HCT116 (cell line): ENCODE measurements at regions not wholly inside any gene's neighbourhood (a gene's known extent, or its start where the extent isn't known, plus 50 kb on each side); places are given as distances from the start of the nearest gene placed in this dataset.

Experiments
- ATAC-seq: fragments of 200-7000 bp; cut with Tn5 transposase; 2 replicates; pipeline ENCODE4 v1.9.1; 2020; ENCODE audit warnings: mild to moderate bottlenecking, moderate library complexity
- BruUV-seq: library from RNA; stranded (reverse); fragments of 400-500 nt; replicated peaks from 2 replicates; lab custom pipeline; 2021; lab: Mats Ljungman, UMichigan
- CTCF ChIA-PET: fragments of 300-600 bp; sonication (Branson Sonifier 250); formaldehyde crosslinking; loops from one replicate; lab custom pipeline; 2021; ENCODE audit warnings: antibody characterized with exemption; lab: Charles Lee
- POLR2A ChIA-PET: fragments of 300-600, 350-600 bp; sonication (Branson Sonifier 250); formaldehyde crosslinking; loops from one replicate; lab custom pipeline; 2021; ENCODE audit warnings: antibody characterized with exemption; lab: Charles Lee
- RAD21 ChIA-PET, 2 experiments: fragments of 300-600 bp; sonication (Branson Sonifier 250); formaldehyde crosslinking; loops; one replicate each; lab custom pipeline; 2023; ENCODE audit warnings: low total read pairs in 2 of 2; ENCODE audit not compliant: uncharacterized antibody in 2 of 2, unreplicated experiment in 2 of 2, low non-redundant PET in 1 of 2; lab: Charles Lee
- DNase-seq: peaks from one replicate; pipeline ENCODE4 v3.0.0-alpha.2; 2010; ENCODE audit warnings: low read depth, low spot score
- H2AFZ ChIP-seq: fragments of 200-600 bp; shearing (Covaris generic), sonication (generic); 2 replicates; pipeline ENCODE4 v1.6.1; 2017; ENCODE audit warnings: low read depth, mixed run types, mixed read lengths, antibody characterized with exemption, low read length; ENCODE audit not compliant: poor library complexity, severe bottlenecking
- H3K27ac ChIP-seq: 2 replicates; pipeline ENCODE4 v1.5.1; 2012; ENCODE audit warnings: low read depth, low read length
- H3K27me3 ChIP-seq: fragments of 200-600 bp; sonication (generic); 2 replicates; pipeline ENCODE4 v1.6.1; 2016; ENCODE audit warnings: mixed run types, low read length, mixed read lengths; ENCODE audit not compliant: insufficient read depth
- H3K36me3 ChIP-seq, 2 experiments: fragments of 200-500 bp in 1 of 2; fragments of 200-600 bp in 1 of 2; sonication (Bioruptor generic) in 1 of 2; sonication (generic) in 1 of 2; 2 replicates each; pipeline versions ENCODE4 v1.5.1 to v1.6.1; 2014 to 2016; ENCODE audit warnings: low read length in 2 of 2, inconsistent platforms in 1 of 2, mixed read lengths in 1 of 2, mixed run types in 1 of 2; ENCODE audit not compliant: insufficient read depth in 2 of 2, control insufficient read depth in 1 of 2
- H3K4me1 ChIP-seq, 2 experiments: fragments of 200-600 bp in 1 of 2; sonication (generic) in 1 of 2; 2 replicates each; pipeline versions ENCODE4 v1.5.1 to v1.6.1; 2012 to 2017; ENCODE audit warnings: low read length in 2 of 2, inconsistent platforms in 1 of 2, mild to moderate bottlenecking in 1 of 2, mixed read lengths in 1 of 2, mixed run types in 1 of 2, moderate library complexity in 1 of 2; ENCODE audit not compliant: insufficient read depth in 2 of 2, control insufficient read depth in 1 of 2
- H3K4me2 ChIP-seq: fragments of 200-600 bp; sonication (generic); 2 replicates; pipeline ENCODE4 v1.6.1; 2017; ENCODE audit warnings: mixed run types, low read length, mixed read lengths
- H3K4me3 ChIP-seq, 2 experiments: fragments of 200-600 bp in 1 of 2; sonication (generic) in 1 of 2; replicated peaks in 1 of 2; 2 replicates each; pipeline ENCODE4 v1.5.1; 2011 to 2016; ENCODE audit warnings: low read length in 2 of 2, control low read depth in 1 of 2, low read depth in 1 of 2, mild to moderate bottlenecking in 1 of 2, mixed read lengths in 1 of 2, mixed run types in 1 of 2
- H3K79me2 ChIP-seq: fragments of 200-600 bp; sonication (generic); 2 replicates; pipeline ENCODE4 v1.6.1; 2017; ENCODE audit warnings: mild to moderate bottlenecking, mixed run types, low read length, moderate library complexity, mixed read lengths; ENCODE audit not compliant: insufficient read depth
- H3K9ac ChIP-seq: fragments of 200-600 bp; sonication (generic); 2 replicates; pipeline ENCODE4 v1.6.1; 2016; ENCODE audit warnings: low read length, mixed read lengths
- H3K9me2 ChIP-seq: fragments of 200-600 bp; sonication (generic), shearing (Covaris generic); 2 replicates; pipeline ENCODE4 v1.6.1; 2017; ENCODE audit warnings: mixed run types, mild to moderate bottlenecking, moderate library complexity; ENCODE audit not compliant: insufficient read depth
- H3K9me3 ChIP-seq, 2 experiments: fragments of 200-500 bp in 1 of 2; fragments of 200-600 bp in 1 of 2; sonication (Bioruptor generic) in 1 of 2; sonication (generic) in 1 of 2; 2 replicates each; pipeline ENCODE4 v1.6.1; 2014 to 2017; ENCODE audit warnings: low read length in 2 of 2, mixed read lengths in 2 of 2, inconsistent platforms in 1 of 2, low read depth in 1 of 2, mild to moderate bottlenecking in 1 of 2, mixed run types in 1 of 2, moderate library complexity in 1 of 2; ENCODE audit not compliant: control insufficient read depth in 1 of 2, insufficient read depth in 1 of 2
- H4K20me1 ChIP-seq: fragments of 200-600 bp; sonication (generic), shearing (Covaris generic); 2 replicates; pipeline ENCODE4 v1.6.1; 2017; ENCODE audit warnings: mixed run types, mild to moderate bottlenecking, moderate library complexity; ENCODE audit not compliant: insufficient read depth
- CEBPB ChIP-seq: IDR thresholded peaks from 2 replicates; pipeline ENCODE4 v1.6.1; 2012; ENCODE audit warnings: low read depth
- EGR1 ChIP-seq: IDR thresholded peaks from 2 replicates; pipeline ENCODE4 v1.6.1; 2012; ENCODE audit warnings: low read depth
- EZH2 ChIP-seq: fragments of 200-600 bp; sonication (generic); IDR thresholded peaks from 2 replicates; pipeline ENCODE4 v1.6.1; 2017; ENCODE audit warnings: antibody characterized with exemption, mixed run types
- POLR2A ChIP-seq: IDR thresholded peaks from 2 replicates; pipeline ENCODE4 v1.7.0; 2011; ENCODE audit warnings: borderline replicate concordance; ENCODE audit not compliant: insufficient read depth, insufficient read length; ENCODE audit errors: extremely low read depth
- POLR2AphosphoS5 ChIP-seq: IDR thresholded peaks from 2 replicates; pipeline ENCODE4 v1.6.1; 2011; ENCODE audit warnings: mild to moderate bottlenecking, low read depth, low read length, moderate library complexity
- SIN3A ChIP-seq: IDR thresholded peaks from 2 replicates; pipeline ENCODE4 v1.6.1; 2012; ENCODE audit warnings: low read depth
- ZNF274 ChIP-seq: fragments of 200-500 bp; sonication (Bioruptor generic); IDR thresholded peaks from 2 replicates; pipeline ENCODE4 v1.6.1; 2014; ENCODE audit warnings: mild to moderate bottlenecking, low read depth, low read length, inconsistent platforms
- intact Hi-C: fragments of 100-400 bp; cut with micrococcal nuclease; formaldehyde crosslinking; loops from 2 replicates; pipeline ENCODE4 v1.10.0; 2022
- TF ChIP-seq, protein P1 (sequence below): IDR thresholded peaks from 2 replicates; pipeline ENCODE4 v1.6.1; 2012; ENCODE audit warnings: low read depth

- TF ChIP-seq, protein P1, sequence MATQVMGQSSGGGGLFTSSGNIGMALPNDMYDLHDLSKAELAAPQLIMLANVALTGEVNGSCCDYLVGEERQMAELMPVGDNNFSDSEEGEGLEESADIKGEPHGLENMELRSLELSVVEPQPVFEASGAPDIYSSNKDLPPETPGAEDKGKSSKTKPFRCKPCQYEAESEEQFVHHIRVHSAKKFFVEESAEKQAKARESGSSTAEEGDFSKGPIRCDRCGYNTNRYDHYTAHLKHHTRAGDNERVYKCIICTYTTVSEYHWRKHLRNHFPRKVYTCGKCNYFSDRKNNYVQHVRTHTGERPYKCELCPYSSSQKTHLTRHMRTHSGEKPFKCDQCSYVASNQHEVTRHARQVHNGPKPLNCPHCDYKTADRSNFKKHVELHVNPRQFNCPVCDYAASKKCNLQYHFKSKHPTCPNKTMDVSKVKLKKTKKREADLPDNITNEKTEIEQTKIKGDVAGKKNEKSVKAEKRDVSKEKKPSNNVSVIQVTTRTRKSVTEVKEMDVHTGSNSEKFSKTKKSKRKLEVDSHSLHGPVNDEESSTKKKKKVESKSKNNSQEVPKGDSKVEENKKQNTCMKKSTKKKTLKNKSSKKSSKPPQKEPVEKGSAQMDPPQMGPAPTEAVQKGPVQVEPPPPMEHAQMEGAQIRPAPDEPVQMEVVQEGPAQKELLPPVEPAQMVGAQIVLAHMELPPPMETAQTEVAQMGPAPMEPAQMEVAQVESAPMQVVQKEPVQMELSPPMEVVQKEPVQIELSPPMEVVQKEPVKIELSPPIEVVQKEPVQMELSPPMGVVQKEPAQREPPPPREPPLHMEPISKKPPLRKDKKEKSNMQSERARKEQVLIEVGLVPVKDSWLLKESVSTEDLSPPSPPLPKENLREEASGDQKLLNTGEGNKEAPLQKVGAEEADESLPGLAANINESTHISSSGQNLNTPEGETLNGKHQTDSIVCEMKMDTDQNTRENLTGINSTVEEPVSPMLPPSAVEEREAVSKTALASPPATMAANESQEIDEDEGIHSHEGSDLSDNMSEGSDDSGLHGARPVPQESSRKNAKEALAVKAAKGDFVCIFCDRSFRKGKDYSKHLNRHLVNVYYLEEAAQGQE, result no peak
- TF ChIP-seq EZH2 (no peak), POLR2A (no peak), CEBPB (no peak), EGR1 (no peak), POLR2AphosphoS5 (no peak), SIN3A (no peak)
Observed at GRCh38 chr13:78256484-78256883, 337.9 kb upstream of the EDNRB start (continued).

GRCh38 chr13:78254113-78254512, 335.5 kb upstream of the EDNRB start:
- Histone ChIP-seq H3K9me3 (peaks cover 0 to 6% of the 10 kb centered on the region in 2 experiments; a peak in 1 of 4 replicates), H3K36me3 (no peaks in the 10 kb centered on the region), H3K9ac (no peak overlapping the region)
- no peak for TF ChIP-seq ZNF274
- TF ChIP-seq, all 23 proteins: peak for 0
- no TSS peak for BruUV-seq
- no peak for DNase-seq
- Histone ChIP-seq H3K9me2 (no peaks in the 10 kb centered on the region), H3K27me3 (no peaks in the 10 kb centered on the region), H3K4me2 (no peak overlapping the region), H3K4me1 (no peaks in the 10 kb centered on the region), H3K4me3 (no peak overlapping the region), H3K79me2 (no peaks in the 10 kb centered on the region), H3K27ac (no peak overlapping the region), H4K20me1 (no peaks in the 10 kb centered on the region), H2AFZ (no peak overlapping the region)
- no peak for ATAC-seq
- ChIA-PET POLR2A (no interaction called here), RAD21 (no interaction called here), CTCF (interaction anchor here (2.1 kb wide), 1 partner anchor 13 kb away, joined by 5 read pairs; no protein-coding TSS in a partner anchor)
- intact Hi-C loops, result no loop called here
